DMS153 treated with DMSO at 0.1 percent for 48 hours (cell line): ENCODE measurements at regions not wholly inside any gene's neighbourhood (a gene's known extent, or its start where the extent isn't known, plus 50 kb on each side); places are given as distances from the start of the nearest gene placed in this dataset.
"Not testable (repeated sequence)": the region's sequence is repeated elsewhere in the genome, so short reads cannot be mapped to it uniquely, and the experiment has no call there.

Experiments used
- DNase-seq: peaks from one replicate; lab custom pipeline; 2025; ENCODE audit not compliant: unreplicated experiment; lab: John Stamatoyannopoulos, UW

GRCh38 chr5:92945605-92946097 lies 635.4 kb downstream of the NR2F1-AS1 start:
- DNase-seq, result no peak

DNA sequence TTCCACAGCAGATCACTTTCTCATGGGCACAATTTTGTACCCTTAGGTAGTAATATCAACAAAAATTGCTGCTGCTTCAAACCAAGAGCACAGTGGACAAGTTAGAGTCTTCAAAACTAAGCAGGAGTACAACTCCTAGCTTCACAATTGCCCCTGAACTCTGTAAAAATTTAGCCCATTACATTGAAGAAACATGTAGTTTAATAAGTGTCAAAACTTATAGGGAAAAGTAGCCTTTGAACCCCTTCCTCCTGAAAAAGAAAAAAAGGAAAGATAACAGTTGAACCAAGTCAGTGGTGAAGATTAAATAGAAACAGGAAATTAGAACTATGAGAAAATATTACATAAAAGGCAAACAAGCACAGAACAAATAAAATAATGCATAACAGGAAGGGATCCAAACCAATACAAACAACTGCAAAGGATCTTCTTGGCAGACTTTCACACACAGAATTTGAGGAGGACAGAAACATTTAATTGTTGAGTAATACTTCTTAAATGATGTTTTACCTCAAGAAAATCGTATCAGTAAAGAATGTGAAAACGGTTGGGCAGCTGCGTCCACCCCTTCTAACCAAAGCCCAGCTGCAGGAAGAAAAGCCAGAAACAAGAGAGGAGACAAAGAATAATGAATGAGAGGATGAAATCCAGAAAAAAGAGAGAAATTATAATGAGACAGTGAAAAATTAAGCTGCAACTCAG lies 636.0 kb downstream of the NR2F1-AS1 start:
- no peak for DNase-seq

DNA sequence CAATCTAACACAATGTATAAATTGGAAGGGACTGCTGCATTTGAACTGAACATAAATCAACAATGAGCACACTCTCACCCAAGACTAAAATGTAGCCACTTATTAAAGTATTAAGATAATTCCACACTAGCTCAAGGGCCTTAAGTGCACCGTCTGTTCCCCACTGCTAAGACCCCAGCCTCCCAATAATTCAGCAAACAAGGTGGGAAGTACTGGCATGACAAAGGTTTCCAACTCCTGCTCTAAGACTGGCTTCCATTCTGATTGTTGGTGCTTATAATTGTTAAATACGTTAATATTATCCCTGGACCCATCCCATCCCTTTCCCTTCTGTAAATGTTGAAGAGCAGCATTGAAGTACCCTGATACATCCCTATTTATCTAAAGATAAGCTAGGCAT lies 636.7 kb downstream of the NR2F1-AS1 start:
- no peak for DNase-seq

DNA sequence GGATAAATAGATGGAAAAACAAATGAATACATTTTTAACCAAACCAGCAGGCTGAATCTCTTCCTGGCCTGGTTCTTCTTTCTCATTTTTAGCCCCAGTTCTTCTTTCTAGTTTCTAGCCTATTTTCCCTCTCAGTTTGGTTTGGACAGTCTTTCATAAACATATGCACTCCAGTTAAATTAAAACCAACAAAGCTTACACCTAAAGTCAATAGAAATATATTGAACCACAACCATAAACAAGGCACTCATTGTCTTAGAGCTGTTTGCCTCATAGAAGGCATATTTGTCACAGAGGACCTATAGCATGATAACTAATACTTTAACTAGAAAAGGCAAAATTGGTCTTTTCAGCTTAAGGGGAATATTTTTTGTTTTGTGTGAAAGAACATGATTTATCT lies 638.3 kb downstream of the NR2F1-AS1 start:
- no peak for DNase-seq

DNA sequence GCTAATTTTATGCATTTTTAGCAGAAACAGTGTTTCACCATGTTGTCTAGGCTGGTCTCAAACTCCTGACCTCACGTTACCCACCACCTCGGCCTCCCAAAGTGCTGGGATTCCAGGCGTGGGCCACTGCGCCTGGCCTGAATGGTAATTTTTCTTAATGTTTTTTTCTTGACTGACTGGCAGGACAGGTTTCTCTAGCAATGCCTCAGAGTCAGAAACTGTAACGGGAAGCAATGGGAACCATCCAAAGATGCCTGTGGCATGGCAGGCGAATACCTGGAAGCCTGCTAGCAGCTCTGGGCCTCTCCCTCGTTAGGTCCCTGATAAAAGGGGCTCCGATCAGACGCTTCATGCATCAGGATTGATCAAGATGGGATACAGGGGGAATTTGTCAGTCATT lies 639.2 kb downstream of the NR2F1-AS1 start:
- DNase-seq, result no peak

DNA sequence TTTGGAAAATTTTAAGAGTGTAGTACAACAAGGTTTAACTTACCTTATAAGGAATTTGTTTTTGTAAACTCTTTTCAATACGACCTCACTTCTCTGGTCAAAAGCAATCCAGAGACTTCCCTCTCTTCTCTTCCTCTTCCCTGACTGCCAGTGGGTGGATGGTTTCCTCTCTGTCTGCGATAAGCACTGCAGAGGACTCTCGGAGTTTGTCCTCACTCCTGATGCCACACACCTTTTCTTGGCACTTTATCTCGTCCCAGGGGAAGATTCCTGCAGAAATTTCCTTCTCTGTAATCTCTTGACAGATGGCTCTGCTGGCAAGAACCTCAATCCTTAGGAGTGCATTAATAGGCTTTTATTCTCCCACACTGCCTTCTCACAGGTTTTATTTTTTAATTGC lies 641.6 kb downstream of the NR2F1-AS1 start:
- no peak for DNase-seq

DNA sequence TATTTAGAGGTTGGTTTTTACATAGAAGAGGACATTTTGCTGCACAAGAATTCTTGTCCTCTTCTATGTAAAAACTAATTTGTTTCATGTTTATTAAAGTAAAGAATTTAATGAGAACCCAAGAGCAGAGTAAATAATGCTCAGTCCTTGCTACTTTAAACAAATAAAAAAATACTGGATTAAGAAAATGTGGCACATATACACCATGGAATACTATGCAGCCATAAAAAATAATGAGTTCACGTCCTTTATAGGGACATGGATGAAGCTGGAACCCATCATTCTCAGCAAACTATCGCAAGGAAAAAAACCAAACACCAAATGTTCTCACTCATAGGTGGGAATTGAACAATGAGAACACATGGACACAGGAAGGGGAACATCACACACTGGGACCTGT lies 643.6 kb downstream of the NR2F1-AS1 start:
- DNase-seq, result not testable (repeated sequence)

DNA sequence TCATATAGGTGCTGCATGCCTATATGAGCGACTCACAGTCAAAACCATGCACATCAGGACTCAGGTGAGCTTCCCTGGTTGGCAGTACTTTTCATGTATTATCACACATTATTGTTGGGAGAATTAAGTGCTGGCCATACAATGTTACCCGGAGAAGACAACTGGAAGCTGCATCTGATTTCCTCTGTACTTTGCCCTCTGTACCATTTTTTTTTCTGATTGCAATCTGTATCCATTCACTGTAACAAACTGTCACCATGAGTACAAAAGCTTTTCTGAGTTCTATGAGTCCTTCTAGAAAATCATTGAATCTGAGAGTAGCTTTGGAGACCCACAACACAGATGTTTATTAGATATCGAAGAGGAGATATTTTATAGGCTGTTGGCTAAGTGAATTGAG lies 651.0 kb downstream of the NR2F1-AS1 start:
- DNase-seq, result no peak

DNA sequence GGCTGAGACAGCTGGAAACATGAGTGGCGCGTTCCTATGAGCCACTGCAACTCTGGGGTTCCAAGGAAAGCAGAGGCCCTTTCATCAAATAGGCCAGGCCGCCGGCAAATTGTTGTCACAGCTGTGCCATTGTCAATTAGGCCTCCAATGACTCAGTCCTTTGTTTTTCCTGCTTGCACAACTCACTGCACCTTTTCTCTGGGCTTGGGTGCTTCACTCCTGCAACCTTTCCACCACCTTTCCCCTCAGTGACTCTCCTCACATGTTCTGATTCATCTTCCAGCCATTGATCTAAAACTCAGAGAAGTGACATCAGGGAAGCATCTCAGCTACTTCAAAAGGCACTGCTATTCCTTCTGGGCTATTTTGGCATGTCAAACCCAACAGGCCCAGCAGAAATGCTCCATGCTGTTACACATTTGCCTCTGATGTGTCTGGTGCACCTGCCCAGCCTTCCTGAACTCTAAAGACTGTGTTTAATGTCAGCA lies 653.7 kb downstream of the NR2F1-AS1 start:
- no peak for DNase-seq

DNA sequence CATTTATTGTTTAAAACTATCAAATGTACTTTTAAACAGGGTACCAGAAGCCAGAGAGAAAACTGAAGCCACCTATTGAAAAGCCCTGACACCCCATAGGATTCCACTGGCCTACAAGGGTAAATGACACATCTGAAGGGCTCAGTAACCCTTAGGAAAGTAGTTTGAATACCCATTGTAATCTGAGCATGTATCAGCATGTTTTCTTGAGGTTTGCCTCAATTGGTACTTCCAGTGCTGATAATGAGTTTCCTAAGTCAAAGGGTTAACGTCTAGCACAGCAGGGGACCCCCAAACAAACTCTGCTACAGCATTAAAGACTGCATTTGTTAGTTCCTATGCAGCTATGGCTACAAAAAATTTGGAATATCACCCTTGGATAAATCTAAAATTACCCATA lies 657.1 kb downstream of the NR2F1-AS1 start:
- no peak for DNase-seq

- DNase-seq, result no peak
These were observed 658.6 kb downstream of the NR2F1-AS1 start for GRCh38 chr5:92922231-92922967.

- no peak for DNase-seq
These were observed 664.0 kb downstream of the NR2F1-AS1 start for GRCh38 chr5:92917044-92917443.

GRCh38 chr5:92916036-92916435 lies 665.0 kb downstream of the NR2F1-AS1 start:
- no peak for DNase-seq

- no peak for DNase-seq
These were observed 668.7 kb downstream of the NR2F1-AS1 start for GRCh38 chr5:92912283-92912682.

DNA sequence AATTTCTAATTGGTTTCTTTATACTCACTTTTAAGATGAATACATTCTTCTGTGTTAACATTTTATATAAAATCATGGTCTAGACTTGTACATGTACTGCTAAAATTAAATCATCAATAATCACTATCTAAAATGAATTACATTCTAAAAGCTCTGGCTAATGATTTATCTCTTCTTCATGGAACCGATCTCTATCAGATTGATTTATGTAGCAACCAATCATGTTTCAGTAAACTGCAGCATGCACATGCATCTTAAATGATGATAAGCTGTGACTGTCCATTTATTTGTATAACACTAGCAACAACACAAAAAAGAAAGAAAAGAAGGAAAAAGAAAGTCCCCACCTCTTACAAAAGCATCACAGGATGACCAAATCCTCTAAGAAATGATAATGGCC lies 669.2 kb downstream of the NR2F1-AS1 start:
- no peak for DNase-seq

GRCh38 chr5:92911293-92911692 lies 669.7 kb downstream of the NR2F1-AS1 start:
- DNase-seq, result no peak

DNA sequence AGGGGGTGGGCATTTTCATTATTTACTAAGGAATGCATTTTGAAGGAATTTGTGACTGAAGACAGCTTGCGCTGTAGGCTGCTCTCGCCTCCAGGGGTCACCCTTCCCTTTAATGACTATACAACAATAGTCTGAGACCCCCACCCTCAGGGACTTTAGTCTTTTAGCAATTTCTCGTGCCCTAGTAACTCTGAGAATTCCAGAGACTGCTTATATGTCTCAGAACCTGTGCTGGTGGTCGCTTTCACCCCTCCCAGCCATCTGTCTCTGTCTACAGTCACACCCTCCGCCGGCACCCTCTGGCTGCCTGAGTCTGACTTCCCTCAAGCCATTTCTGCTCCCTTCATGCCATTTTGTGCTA lies 671.4 kb downstream of the NR2F1-AS1 start:
- no peak for DNase-seq

- DNase-seq, result no peak
These were observed 671.9 kb downstream of the NR2F1-AS1 start for GRCh38 chr5:92908952-92909601.

DNA sequence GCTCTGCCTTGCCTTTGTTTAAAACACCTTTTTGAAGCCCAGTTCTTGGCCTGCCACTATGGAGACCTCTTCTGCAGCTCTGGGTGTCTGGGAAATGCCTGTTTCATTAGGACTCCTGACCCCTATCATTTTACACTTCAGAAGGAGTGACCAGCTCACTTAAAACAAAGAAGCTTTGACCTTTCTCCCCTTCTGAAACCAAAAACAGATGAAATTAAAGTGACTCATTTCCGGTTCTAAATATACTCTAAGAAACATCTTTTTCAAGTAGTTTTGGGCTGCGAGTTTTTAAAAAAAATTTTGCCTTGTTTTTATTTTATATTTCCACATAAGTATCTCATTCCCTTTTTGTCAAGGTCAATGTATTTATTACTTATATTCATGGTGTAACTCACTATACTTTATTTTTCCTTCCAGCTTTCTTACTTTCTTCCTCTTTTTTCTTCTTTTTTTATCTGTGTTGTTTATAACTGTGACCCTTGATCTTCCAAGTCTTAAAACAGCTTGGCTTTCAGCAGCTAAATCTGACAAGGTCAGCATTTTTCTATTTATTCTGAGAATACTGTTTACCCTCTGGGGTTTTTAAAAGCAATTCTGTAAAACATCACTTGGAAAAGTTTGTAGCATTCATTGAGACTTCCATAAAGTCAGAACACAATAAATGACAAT lies 672.9 kb downstream of the NR2F1-AS1 start:
- no peak for DNase-seq

DNA sequence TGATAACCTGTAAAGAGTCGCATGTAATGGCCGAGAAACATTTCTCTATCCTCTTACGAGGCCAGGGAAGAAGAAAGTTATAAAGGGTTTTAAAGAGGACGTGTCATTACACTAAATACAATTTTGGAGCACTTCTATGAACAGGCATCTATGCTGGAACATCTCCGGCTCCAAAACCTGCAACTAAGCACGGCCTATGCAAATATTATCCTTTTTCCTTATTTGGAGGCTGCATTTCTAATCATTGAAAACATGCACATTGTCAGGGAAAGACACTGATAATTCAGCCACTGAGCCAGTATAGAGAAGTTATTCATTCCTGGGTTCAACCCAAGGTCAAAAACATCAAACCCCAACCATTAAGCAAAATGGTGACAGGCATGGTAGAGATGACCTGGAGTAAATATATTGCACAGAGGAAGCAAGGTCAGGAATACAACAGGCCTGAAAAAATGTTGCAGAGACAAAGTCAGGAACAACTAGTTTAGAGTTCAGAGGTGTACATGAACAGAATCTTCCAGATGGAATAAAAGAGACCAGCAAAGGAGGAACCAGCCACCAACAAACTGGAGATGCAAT lies 674.1 kb downstream of the NR2F1-AS1 start:
- no peak for DNase-seq

DNA sequence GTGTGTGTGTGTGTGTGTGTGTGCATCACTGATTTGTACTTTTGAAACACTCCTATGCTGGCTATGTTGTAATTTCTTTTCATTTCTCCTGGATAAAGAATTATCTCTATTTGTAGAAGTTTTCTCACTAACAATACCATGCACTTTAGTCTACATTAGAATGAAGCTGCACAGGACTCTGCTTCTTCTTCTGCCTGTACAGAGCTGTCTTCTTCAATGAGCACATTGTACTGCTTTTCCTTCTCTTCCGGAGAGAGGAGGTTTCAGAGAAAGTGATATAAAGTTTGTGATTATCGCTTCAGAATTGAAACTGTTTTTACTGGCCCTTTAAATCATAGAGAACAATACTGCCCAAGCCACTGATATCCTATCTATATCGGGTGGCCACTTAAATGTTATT lies 677.0 kb downstream of the NR2F1-AS1 start:
- DNase-seq, result no peak
